Heart left ventricle (tissue), 13 donors: ENCODE measurements at regions not wholly inside any gene's neighbourhood (a gene's known extent, or its start where the extent isn't known, plus 50 kb on each side); places are given as distances from the start of the nearest gene placed in this dataset.

ENCODE experiments used
- POLR2A ChIP-seq, 2 donors: fragments of 450-650 bp; IDR thresholded peaks; one replicate each; pipeline ENCODE4 v1.6.1; 2017; ENCODE audit warnings: antibody characterized with exemption in 2 of 2, mild to moderate bottlenecking in 2 of 2, moderate library complexity in 2 of 2
- TF ChIP-seq, protein P1 (sequence below), 12 donors: fragments of 200-600 bp; sonication (generic) in 4 of 12; IDR thresholded peaks; one replicate each; pipeline versions ENCODE4 v1.5.0 to v1.8.0; 2018 to 2022; ENCODE audit warnings: antibody characterized with exemption in 12 of 12, mild to moderate bottlenecking in 5 of 12
- donor health status: ischemic (EF 13 %, LVEDD 7.1; RV severe dilation, severe dysfunction).
- donor health status: DM: no; HTN: yes; CAD: no.
- donor health status: DM: no; HTN: no; CAD: no.
- donor health status: ischemic (EF 25% LVEDD 6.9; RV normal size, moderate dysfunction).
- donor health status: ischemic (EF 25% LVEDD 5.7; RV mildly dilated, moderate dysfunction).
- donor health status: ischemic (EF 35%, LVEDD 5.7; RV mildly dilated, moderate dysfunction).
- donor health status: nonischemic (EF 11% LVEDD 7.7; RV severe dilation, severe dysfunction).
- donor health status: DM: yes; HTN: yes; CAD: no.
- donor health status: PGD.
- donor health status: ischemic (EF 29% LVEDD 5.4; RV normal size, mild dysfunction).
- donor health status: nonischemic (EF 23%, LVEDD 6.1; RV moderate dilation, normal function).

DNA sequence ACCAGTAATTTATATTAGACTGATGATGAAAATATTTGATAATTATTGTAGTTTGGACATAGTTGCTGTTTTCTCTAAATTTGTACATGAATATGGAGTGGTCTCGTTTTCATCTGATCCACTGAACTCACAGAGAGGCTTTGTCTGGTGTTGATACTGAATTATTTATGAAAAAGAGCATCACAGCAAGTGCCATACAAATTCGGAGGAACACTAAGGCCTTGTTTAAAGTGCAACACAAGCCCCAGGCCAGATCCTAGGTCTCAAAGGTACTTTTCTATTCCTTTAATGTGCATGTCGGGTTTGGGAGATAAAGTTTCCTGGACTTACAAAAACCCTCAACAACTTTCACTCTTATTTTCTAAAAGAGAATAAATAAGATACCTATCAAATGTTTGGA, 796.8 kb upstream of the EPHA6 start:
- TF ChIP-seq, protein P1, sequence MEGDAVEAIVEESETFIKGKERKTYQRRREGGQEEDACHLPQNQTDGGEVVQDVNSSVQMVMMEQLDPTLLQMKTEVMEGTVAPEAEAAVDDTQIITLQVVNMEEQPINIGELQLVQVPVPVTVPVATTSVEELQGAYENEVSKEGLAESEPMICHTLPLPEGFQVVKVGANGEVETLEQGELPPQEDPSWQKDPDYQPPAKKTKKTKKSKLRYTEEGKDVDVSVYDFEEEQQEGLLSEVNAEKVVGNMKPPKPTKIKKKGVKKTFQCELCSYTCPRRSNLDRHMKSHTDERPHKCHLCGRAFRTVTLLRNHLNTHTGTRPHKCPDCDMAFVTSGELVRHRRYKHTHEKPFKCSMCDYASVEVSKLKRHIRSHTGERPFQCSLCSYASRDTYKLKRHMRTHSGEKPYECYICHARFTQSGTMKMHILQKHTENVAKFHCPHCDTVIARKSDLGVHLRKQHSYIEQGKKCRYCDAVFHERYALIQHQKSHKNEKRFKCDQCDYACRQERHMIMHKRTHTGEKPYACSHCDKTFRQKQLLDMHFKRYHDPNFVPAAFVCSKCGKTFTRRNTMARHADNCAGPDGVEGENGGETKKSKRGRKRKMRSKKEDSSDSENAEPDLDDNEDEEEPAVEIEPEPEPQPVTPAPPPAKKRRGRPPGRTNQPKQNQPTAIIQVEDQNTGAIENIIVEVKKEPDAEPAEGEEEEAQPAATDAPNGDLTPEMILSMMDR (IDR thresholded peaks at IDR 0.05), result no peak
- no peak for TF ChIP-seq POLR2A (IDR thresholded peaks at IDR 0.05)
